Activated naive CD8-positive, alpha-beta T cell treated with anti-CD3 and anti-CD28 coated beads, Interleukin-2, amount 50 U/mL, for 24 hours (primary cell): ENCODE measurements at regions not wholly inside any gene's neighbourhood (a gene's known extent, or its start where the extent isn't known, plus 50 kb on each side); places are given as distances from the start of the nearest gene placed in this dataset.

Experiments used
- ATAC-seq: fragments of 150-1000 bp; cut with Tn5 transposase; one replicate; pipeline ENCODE4 v1.10.0; 2021
- DNase-seq: peaks from one replicate; pipeline ENCODE4 v3.0.0; 2021
- H3K27ac Mint-ChIP-seq: one replicate; pipeline ENCODE4 v1.8.0; 2021; ENCODE audit warnings: mild to moderate bottlenecking, mixed read lengths
- H3K27me3 Mint-ChIP-seq: one replicate; pipeline ENCODE4 v1.8.0; 2021; ENCODE audit warnings: mixed read lengths
- H3K36me3 Mint-ChIP-seq: one replicate; pipeline ENCODE4 v1.8.0; 2021; ENCODE audit warnings: low read depth, mixed read lengths
- H3K4me1 Mint-ChIP-seq: one replicate; pipeline ENCODE4 v1.8.0; 2021; ENCODE audit warnings: mixed read lengths
- H3K4me3 Mint-ChIP-seq: one replicate; pipeline ENCODE4 v1.8.0; 2021; ENCODE audit warnings: mild to moderate bottlenecking, moderate library complexity, mixed read lengths
- H3K9me3 Mint-ChIP-seq: one replicate; pipeline ENCODE4 v1.8.0; 2021; ENCODE audit warnings: mixed read lengths

DNA sequence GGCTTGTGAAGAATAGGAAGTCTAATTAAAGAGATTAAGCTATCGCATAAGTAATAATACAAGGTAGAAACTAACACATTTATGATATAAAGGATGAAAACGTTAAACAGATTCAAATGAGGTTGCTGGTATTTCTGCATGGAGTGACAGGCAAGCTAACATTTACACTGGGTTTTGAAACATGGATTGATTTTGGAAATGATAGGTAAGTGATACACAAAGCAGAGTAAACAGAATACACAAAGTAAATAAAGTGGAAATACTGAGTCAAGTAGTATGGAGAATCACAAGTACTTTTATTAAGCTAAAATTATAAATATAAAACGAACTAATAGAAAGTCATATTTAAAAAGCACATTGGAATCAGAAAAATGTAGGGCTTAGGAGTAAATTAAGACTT lies 665.3 kb downstream of the STPG2 start:
- Mint-ChIP-seq H3K4me3 (no peak overlapping the region), H3K36me3 (no peaks in the 10 kb centered on the region), H3K9me3 (peaks cover 4% of the 10 kb centered on the region), H3K27ac (no peak overlapping the region), H3K4me1 (no peaks in the 10 kb centered on the region), H3K27me3 (no peaks in the 10 kb centered on the region)
- no peak for ATAC-seq
- DNase-seq = no peak

- H3K27ac Mint-ChIP-seq = no peak overlapping the region
- H3K4me3 Mint-ChIP-seq = no peak overlapping the region
- H3K27me3 Mint-ChIP-seq = no peaks in the 10 kb centered on the region
- no peak for DNase-seq
- H3K4me1 Mint-ChIP-seq = no peaks in the 10 kb centered on the region
- peaks cover 4% of the 10 kb centered on the region for H3K9me3 Mint-ChIP-seq
- no peak for ATAC-seq
- H3K36me3 Mint-ChIP-seq = no peaks in the 10 kb centered on the region
Measured at GRCh38 chr4:97479388-97479787, 663.9 kb downstream of the STPG2 start.

GRCh38 chr4:97491856-97492255 lies 651.4 kb downstream of the STPG2 start:
- ATAC-seq (no peak), DNase-seq (no peak)
- H3K36me3 Mint-ChIP-seq = no peaks in the 10 kb centered on the region
- no peaks in the 10 kb centered on the region for H3K27me3 Mint-ChIP-seq
- peaks cover 8% of the 10 kb centered on the region for H3K9me3 Mint-ChIP-seq
- no peak overlapping the region for H3K4me3 Mint-ChIP-seq
- no peaks in the 10 kb centered on the region for H3K4me1 Mint-ChIP-seq
- H3K27ac Mint-ChIP-seq = no peak overlapping the region

- ATAC-seq (no peak), DNase-seq (no peak)
- H3K4me1 Mint-ChIP-seq = no peaks in the 10 kb centered on the region
- peaks cover 10% of the 10 kb centered on the region for H3K9me3 Mint-ChIP-seq
- H3K4me3 Mint-ChIP-seq = no peak overlapping the region
- no peaks in the 10 kb centered on the region for H3K27me3 Mint-ChIP-seq
- no peaks in the 10 kb centered on the region for H3K36me3 Mint-ChIP-seq
- H3K27ac Mint-ChIP-seq = no peak overlapping the region
Measured at GRCh38 chr4:97493815-97494518, 649.3 kb downstream of the STPG2 start.

- no peak overlapping the region for H3K4me3 Mint-ChIP-seq
- H3K27me3 Mint-ChIP-seq = no peaks in the 10 kb centered on the region
- no peaks in the 10 kb centered on the region for H3K36me3 Mint-ChIP-seq
- no peak for ATAC-seq
- no peaks in the 10 kb centered on the region for H3K4me1 Mint-ChIP-seq
- DNase-seq = no peak
- H3K27ac Mint-ChIP-seq = no peak overlapping the region
- H3K9me3 Mint-ChIP-seq = peaks cover 7% of the 10 kb centered on the region
Measured at GRCh38 chr4:97496298-97496873, 646.9 kb downstream of the STPG2 start.

GRCh38 chr4:97498875-97499274 lies 644.4 kb downstream of the STPG2 start:
- Mint-ChIP-seq H3K4me1 (no peaks in the 10 kb centered on the region), H3K9me3 (peaks cover 7% of the 10 kb centered on the region), H3K27me3 (no peaks in the 10 kb centered on the region), H3K27ac (no peak overlapping the region), H3K36me3 (no peaks in the 10 kb centered on the region), H3K4me3 (no peak overlapping the region)
- DNase-seq = no peak
- no peak for ATAC-seq

DNA sequence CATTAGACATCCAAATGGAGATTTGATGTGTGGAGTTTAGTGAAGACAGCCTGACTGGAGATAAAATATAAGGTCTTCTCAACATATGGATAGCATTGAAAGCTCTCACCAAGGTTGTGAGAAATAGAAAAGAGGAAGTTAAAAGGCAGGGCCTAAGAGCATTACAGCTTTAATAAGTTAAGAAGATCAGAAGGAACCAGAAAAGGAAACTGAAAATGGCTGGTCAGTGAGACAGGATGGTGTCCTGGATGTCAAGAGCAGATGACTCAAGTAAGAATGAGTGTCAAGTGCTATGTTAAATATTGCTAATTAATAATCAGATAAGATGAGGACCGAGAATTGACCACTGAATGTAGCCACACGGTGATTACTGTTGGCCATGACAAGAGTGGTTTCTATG lies 642.9 kb downstream of the STPG2 start:
- no peaks in the 10 kb centered on the region for H3K36me3 Mint-ChIP-seq
- DNase-seq = no peak
- H3K27ac Mint-ChIP-seq = no peak overlapping the region
- H3K27me3 Mint-ChIP-seq = no peaks in the 10 kb centered on the region
- no peak overlapping the region for H3K4me3 Mint-ChIP-seq
- H3K9me3 Mint-ChIP-seq = peaks cover 3% of the 10 kb centered on the region
- no peaks in the 10 kb centered on the region for H3K4me1 Mint-ChIP-seq
- ATAC-seq = no peak

DNA sequence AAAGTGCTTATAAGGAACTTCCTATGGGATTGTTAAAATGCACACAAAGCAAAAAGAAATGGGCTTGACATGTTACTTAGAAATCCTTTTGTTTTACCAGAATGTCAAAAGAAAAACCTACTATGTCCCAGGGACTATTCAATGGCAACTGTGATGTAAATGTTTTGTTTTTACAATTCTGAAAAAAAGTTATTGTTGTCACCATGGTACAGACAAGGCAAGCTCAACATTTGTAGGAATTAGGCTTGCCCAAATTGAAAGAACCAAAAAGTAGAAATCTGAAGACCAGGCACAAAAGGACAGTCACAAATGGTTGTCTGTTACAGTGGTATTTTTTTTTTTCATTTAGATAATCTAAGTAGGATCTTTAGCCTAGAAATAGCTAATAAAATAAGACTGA lies 638.6 kb downstream of the STPG2 start:
- Mint-ChIP-seq H3K36me3 (no peaks in the 10 kb centered on the region), H3K27me3 (no peaks in the 10 kb centered on the region), H3K27ac (no peak overlapping the region), H3K9me3 (peaks cover 7% of the 10 kb centered on the region), H3K4me3 (no peak overlapping the region), H3K4me1 (no peaks in the 10 kb centered on the region)
- DNase-seq (no peak), ATAC-seq (no peak)

- Mint-ChIP-seq H3K4me3 (no peak overlapping the region), H3K9me3 (peaks cover 7% of the 10 kb centered on the region), H3K36me3 (no peaks in the 10 kb centered on the region), H3K4me1 (no peaks in the 10 kb centered on the region), H3K27ac (no peak overlapping the region), H3K27me3 (no peaks in the 10 kb centered on the region)
- DNase-seq (no peak), ATAC-seq (no peak)
Measured at GRCh38 chr4:97507587-97508245, 635.6 kb downstream of the STPG2 start.
